Dendritic cell treated with granulocyte-macrophage colony-stimulating factor and Interleukin-4, amounts not matched to agents 40 ng/mL and 50 ng/mL, for 4 days (primary cell): ENCODE measurements at regions not wholly inside any gene's neighbourhood (a gene's known extent, or its start where the extent isn't known, plus 50 kb on each side); places are given as distances from the start of the nearest gene placed in this dataset.

Source experiments
- H3K27ac Mint-ChIP-seq: one replicate; pipeline ENCODE4 v1.8.0; 2022; ENCODE audit warnings: mild to moderate bottlenecking, mixed read lengths
- H3K27me3 Mint-ChIP-seq: one replicate; pipeline ENCODE4 v1.8.0; 2022; ENCODE audit warnings: mild to moderate bottlenecking, mixed read lengths
- H3K36me3 Mint-ChIP-seq: one replicate; pipeline ENCODE4 v1.8.0; 2022; ENCODE audit warnings: low read depth, mixed read lengths
- H3K4me1 Mint-ChIP-seq: one replicate; pipeline ENCODE4 v1.8.0; 2022; ENCODE audit warnings: low read depth, mixed read lengths
- H3K4me3 Mint-ChIP-seq: one replicate; pipeline ENCODE4 v1.8.0; 2022; ENCODE audit warnings: mild to moderate bottlenecking, moderate library complexity, mixed read lengths
- H3K9me3 Mint-ChIP-seq: one replicate; pipeline ENCODE4 v1.8.0; 2022; ENCODE audit warnings: mixed read lengths
- intact Hi-C: fragments of 100-400 bp; cut with micrococcal nuclease; formaldehyde crosslinking; loops from one replicate; pipeline ENCODE4 v1.15.0; 2022

- H3K4me1 Mint-ChIP-seq = no peaks in the 10 kb centered on the region
- H3K27ac Mint-ChIP-seq = no peak overlapping the region
- H3K27me3 Mint-ChIP-seq = no peaks in the 10 kb centered on the region
- intact Hi-C loops = no loop called here
- H3K9me3 Mint-ChIP-seq = no peaks in the 10 kb centered on the region
- H3K36me3 Mint-ChIP-seq = no peaks in the 10 kb centered on the region
- H3K4me3 Mint-ChIP-seq = no peak overlapping the region
Observed at GRCh38 chr21:31408301-31409088, 64.4 kb upstream of the TIAM1 start.

- Mint-ChIP-seq H3K9me3 (no peaks in the 10 kb centered on the region), H3K4me3 (no peak overlapping the region), H3K27ac (no peak overlapping the region), H3K36me3 (no peaks in the 10 kb centered on the region), H3K27me3 (no peaks in the 10 kb centered on the region), H3K4me1 (no peaks in the 10 kb centered on the region)
- intact Hi-C loops = no loop called here
Observed at GRCh38 chr21:31406510-31406909, 62.4 kb upstream of the TIAM1 start.

GRCh38 chr21:31405604-31406003 lies 61.5 kb upstream of the TIAM1 start:
- H3K4me3 Mint-ChIP-seq = no peak overlapping the region
- no peaks in the 10 kb centered on the region for H3K4me1 Mint-ChIP-seq
- H3K27me3 Mint-ChIP-seq = no peaks in the 10 kb centered on the region
- no peaks in the 10 kb centered on the region for H3K9me3 Mint-ChIP-seq
- H3K36me3 Mint-ChIP-seq = no peaks in the 10 kb centered on the region
- no peak overlapping the region for H3K27ac Mint-ChIP-seq
- intact Hi-C loops = no loop called here

- H3K4me3 Mint-ChIP-seq = no peak overlapping the region
- no peaks in the 10 kb centered on the region for H3K4me1 Mint-ChIP-seq
- H3K27ac Mint-ChIP-seq = no peak overlapping the region
- H3K9me3 Mint-ChIP-seq = no peaks in the 10 kb centered on the region
- no peaks in the 10 kb centered on the region for H3K36me3 Mint-ChIP-seq
- no peaks in the 10 kb centered on the region for H3K27me3 Mint-ChIP-seq
- intact Hi-C loops = no loop called here
Observed at GRCh38 chr21:31403596-31404333, 59.7 kb upstream of the TIAM1 start.

GRCh38 chr21:31399591-31399990 lies 55.5 kb upstream of the TIAM1 start:
- Mint-ChIP-seq H3K9me3 (no peaks in the 10 kb centered on the region), H3K27ac (no peak overlapping the region), H3K36me3 (no peaks in the 10 kb centered on the region), H3K4me3 (no peak overlapping the region), H3K4me1 (peaks cover 6% of the 10 kb centered on the region), H3K27me3 (peaks cover 5% of the 10 kb centered on the region)
- intact Hi-C loops = no loop called here

- Mint-ChIP-seq H3K27me3 (peaks cover 7% of the 10 kb centered on the region), H3K9me3 (no peaks in the 10 kb centered on the region), H3K36me3 (no peaks in the 10 kb centered on the region), H3K27ac (no peak overlapping the region), H3K4me3 (no peak overlapping the region), H3K4me1 (peaks cover 6% of the 10 kb centered on the region)
- intact Hi-C loops = no loop called here
Observed at GRCh38 chr21:31398574-31398973, 54.5 kb upstream of the TIAM1 start.

GRCh38 chr21:31397939-31398338 lies 53.9 kb upstream of the TIAM1 start:
- Mint-ChIP-seq H3K4me3 (no peak overlapping the region), H3K4me1 (peaks cover 6% of the 10 kb centered on the region), H3K27me3 (peaks cover 8% of the 10 kb centered on the region), H3K9me3 (peaks cover 2% of the 10 kb centered on the region), H3K27ac (no peak overlapping the region), H3K36me3 (no peaks in the 10 kb centered on the region)
- intact Hi-C loops = no loop called here

- intact Hi-C loops = no loop called here
- Mint-ChIP-seq H3K27me3 (peaks cover 8% of the 10 kb centered on the region), H3K4me1 (peaks cover 10% of the 10 kb centered on the region), H3K9me3 (peaks cover 6% of the 10 kb centered on the region), H3K36me3 (no peaks in the 10 kb centered on the region), H3K4me3 (no peak overlapping the region), H3K27ac (no peak overlapping the region)
Observed at GRCh38 chr21:31397515-31397926, 53.5 kb upstream of the TIAM1 start.

GRCh38 chr21:31397030-31397429 lies 53.0 kb upstream of the TIAM1 start:
- H3K9me3 Mint-ChIP-seq = peaks cover 8% of the 10 kb centered on the region
- H3K36me3 Mint-ChIP-seq = no peaks in the 10 kb centered on the region
- H3K4me3 Mint-ChIP-seq = no peak overlapping the region
- intact Hi-C loops = no loop called here
- no peak overlapping the region for H3K27ac Mint-ChIP-seq
- peaks cover 11% of the 10 kb centered on the region for H3K4me1 Mint-ChIP-seq
- peaks cover 8% of the 10 kb centered on the region for H3K27me3 Mint-ChIP-seq

GRCh38 chr21:31396399-31396798 lies 52.3 kb upstream of the TIAM1 start:
- Mint-ChIP-seq H3K27ac (no peak overlapping the region), H3K9me3 (peaks cover 8% of the 10 kb centered on the region), H3K27me3 (peaks cover 8% of the 10 kb centered on the region), H3K4me3 (no peak overlapping the region), H3K4me1 (peaks cover 11% of the 10 kb centered on the region), H3K36me3 (no peaks in the 10 kb centered on the region)
- intact Hi-C loops = no loop called here

GRCh38 chr21:31395791-31396190 lies 51.7 kb upstream of the TIAM1 start:
- intact Hi-C loops = no loop called here
- Mint-ChIP-seq H3K4me3 (no peak overlapping the region), H3K9me3 (peaks cover 8% of the 10 kb centered on the region), H3K36me3 (no peaks in the 10 kb centered on the region), H3K27ac (no peak overlapping the region), H3K4me1 (peaks cover 11% of the 10 kb centered on the region), H3K27me3 (peaks cover 8% of the 10 kb centered on the region)

GRCh38 chr21:31395268-31395667 lies 51.2 kb upstream of the TIAM1 start:
- H3K27ac Mint-ChIP-seq = no peak overlapping the region
- intact Hi-C loops = no loop called here
- peaks cover 8% of the 10 kb centered on the region for H3K9me3 Mint-ChIP-seq
- peaks cover 11% of the 10 kb centered on the region for H3K4me1 Mint-ChIP-seq
- H3K27me3 Mint-ChIP-seq = peaks cover 8% of the 10 kb centered on the region
- no peak overlapping the region for H3K4me3 Mint-ChIP-seq
- H3K36me3 Mint-ChIP-seq = no peaks in the 10 kb centered on the region

GRCh38 chr21:31394309-31394708 lies 50.2 kb upstream of the TIAM1 start:
- Mint-ChIP-seq H3K4me1 (peaks cover 11% of the 10 kb centered on the region), H3K27me3 (peaks cover 8% of the 10 kb centered on the region), H3K4me3 (no peak overlapping the region), H3K36me3 (no peaks in the 10 kb centered on the region), H3K9me3 (peaks cover 8% of the 10 kb centered on the region), H3K27ac (no peak overlapping the region)
- intact Hi-C loops = no loop called here
